ENCODE measurements at regions not wholly inside any gene's neighbourhood (a gene's known extent, or its start where the extent isn't known, plus 50 kb on each side); places are given as distances from the start of the nearest gene placed in this dataset.

DNA sequence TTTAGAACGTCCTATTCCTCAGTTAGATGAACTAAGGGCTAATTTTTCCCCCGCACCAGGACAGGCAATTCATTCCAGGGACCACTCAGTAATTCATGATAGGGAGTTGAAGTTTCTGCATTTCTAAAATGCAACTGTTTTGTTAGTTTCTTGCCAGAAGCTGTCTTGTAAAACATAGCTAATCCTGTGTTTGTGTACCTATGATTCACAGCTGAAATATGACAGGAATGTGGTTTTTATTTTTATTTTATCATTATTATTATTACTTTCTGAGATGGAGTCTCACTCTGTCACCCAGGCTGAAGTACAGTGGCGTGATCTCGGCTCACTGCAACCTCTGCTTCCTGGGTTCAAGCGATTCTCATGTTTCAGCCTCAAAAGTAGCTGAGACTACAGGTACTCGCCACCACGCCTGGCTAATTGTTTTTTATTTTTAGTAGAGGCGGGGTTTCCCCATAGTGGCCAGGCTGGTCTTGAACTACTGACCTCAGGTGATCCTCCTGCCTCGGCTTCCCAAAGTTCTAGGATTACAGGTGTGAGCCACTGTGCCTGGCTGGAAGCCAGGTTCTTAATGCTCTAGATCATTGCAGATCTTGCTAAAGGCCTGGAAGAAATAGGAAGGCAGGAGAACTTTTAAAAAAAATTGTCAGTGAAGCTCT, 154.8 kb upstream of the FHL2 start:
- Mint-ChIP-seq H3K4me3 (no peak overlapping the region), H3K4me1 (peaks cover 0 to 2% (median 0%) of the 10 kb centered on the region in 7 donors), H3K36me3 (no peaks in the 10 kb centered on the region), H3K27ac (no peak overlapping the region), H3K27me3 (peaks cover 0 to 62% (median 14%) of the 10 kb centered on the region in 5 donors), H3K9me3 (no peaks in the 10 kb centered on the region)
- ChIA-PET POLR2A (no interaction called here), CTCF (interaction anchor here (0.7 kb wide), 1 partner anchor 15 kb away, joined by 3 read pairs; no protein-coding TSS in a partner anchor)
- intact Hi-C loops (cut with micrococcal nuclease): no loop called here
- ATAC-seq (no peak), DNase-seq (no peak)
- Histone ChIP-seq H3K27ac (ENCODE audit: low read depth, low read length) (no peak overlapping the region), H3K4me3 (ENCODE audit: low read length) (no peak overlapping the region), H3K4me1 (ENCODE audit: control insufficient read depth in 2 of 2, insufficient read depth in 2 of 2, low read length in 2 of 2) (no peaks in the 10 kb centered on the region), H3K36me3 (ENCODE audit: control insufficient read depth in 2 of 3, insufficient read depth in 3 of 3, low read length in 3 of 3) (no peaks in the 10 kb centered on the region), H3K9me3 (ENCODE audit: control insufficient read depth in 2 of 3, low read length in 3 of 3) (no peaks in the 10 kb centered on the region), H3K27me3 (ENCODE audit: control insufficient read depth in 2 of 2, insufficient read depth in 2 of 2, low read length in 2 of 2) (no peaks in the 10 kb centered on the region)

DNA sequence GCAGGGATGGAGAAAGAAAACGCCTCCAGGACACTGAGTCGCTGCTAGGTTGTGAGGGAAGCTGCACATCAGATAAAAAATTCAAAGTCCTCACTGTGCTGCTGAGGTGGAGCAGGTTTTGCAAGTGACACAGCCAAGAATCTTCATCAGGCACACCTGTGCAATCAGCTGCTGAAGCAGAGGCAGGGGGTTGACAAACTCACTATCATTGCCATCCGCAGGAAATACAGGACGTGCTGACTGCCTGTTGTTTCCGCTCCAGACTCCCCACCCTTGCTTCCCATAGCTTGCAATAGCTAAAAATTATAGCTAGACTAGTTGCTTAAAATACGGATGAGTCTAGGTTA, 147.8 kb upstream of the FHL2 start:
- peak overlapping the region in 5 of 9 donors; percentile 59 to 88 (median 80) for H3K27ac Mint-ChIP-seq

DNA sequence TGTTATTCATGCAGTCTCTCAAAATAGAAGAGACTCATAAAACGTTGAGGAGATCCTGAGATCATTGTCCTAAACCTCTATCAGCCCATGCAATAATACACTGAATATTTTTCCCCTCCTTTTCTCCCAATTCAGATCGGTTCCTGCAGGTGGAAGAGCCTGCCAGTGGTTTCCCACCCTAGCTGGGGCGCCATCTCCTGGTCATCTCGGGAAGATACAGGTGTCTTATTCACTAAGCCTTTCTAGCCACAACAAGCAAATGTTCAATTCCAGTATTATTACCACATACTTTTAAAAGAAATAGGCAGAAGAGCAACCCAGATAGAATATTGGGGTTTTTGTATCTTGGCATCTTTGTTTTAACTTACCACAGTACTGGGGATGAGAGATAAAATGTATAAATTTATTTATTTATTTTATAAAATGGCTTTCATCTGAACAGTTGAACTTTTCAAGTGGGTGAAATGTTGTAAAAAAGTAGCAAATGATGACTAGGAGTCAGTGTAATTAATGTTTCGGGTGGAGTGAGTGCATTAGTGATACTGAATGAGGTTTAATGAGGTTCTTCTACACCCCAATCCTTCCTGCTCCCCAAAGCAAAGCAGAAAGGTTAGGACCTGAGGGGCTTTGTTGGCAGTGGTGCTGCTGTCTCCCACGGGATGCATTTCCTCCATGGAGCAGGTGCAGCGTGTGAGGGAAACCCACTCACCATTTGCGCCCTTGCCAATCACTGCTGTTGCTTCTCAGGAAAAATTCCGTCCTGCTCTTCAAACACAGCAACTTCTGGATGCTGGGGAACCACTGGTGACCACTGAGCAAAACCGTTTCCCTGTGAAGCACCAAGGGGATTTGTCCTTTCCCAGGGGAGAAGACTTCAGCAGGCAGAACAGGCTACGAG, 147.1 kb upstream of the FHL2 start:
- Histone ChIP-seq H3K27me3 (ENCODE audit: control insufficient read depth in 2 of 2, insufficient read depth in 2 of 2, low read length in 2 of 2) (no peaks in the 10 kb centered on the region), H3K36me3 (ENCODE audit: control insufficient read depth in 2 of 3, insufficient read depth in 3 of 3, low read length in 3 of 3) (no peaks in the 10 kb centered on the region), H3K4me3 (ENCODE audit: low read length) (peak overlapping the region; percentile 31), H3K4me1 (ENCODE audit: control insufficient read depth in 2 of 2, insufficient read depth in 2 of 2, low read length in 2 of 2) (peaks cover 0 to 12% of the 10 kb centered on the region in 2 donors), H3K9me3 (ENCODE audit: control insufficient read depth in 2 of 3, low read length in 3 of 3) (no peaks in the 10 kb centered on the region), H3K27ac (ENCODE audit: low read depth, low read length) (peak overlapping the region; percentile 18)
- Mint-ChIP-seq H3K27ac (peak overlapping the region in 6 of 9 donors; percentile 0 to 88 (median 36)), H3K27me3 (peaks cover 0 to 17% (median 6%) of the 10 kb centered on the region in 5 donors), H3K36me3 (no peaks in the 10 kb centered on the region), H3K9me3 (no peaks in the 10 kb centered on the region), H3K4me3 (peak overlapping the region in 8 of 10 donors; percentile 31 to 70 (median 63)), H3K4me1 (peaks cover 6 to 16% (median 9%) of the 10 kb centered on the region in 7 donors)
- CTCF ChIA-PET: interaction anchor here (0.9 kb wide), 1 partner anchor 16 kb away, joined by 3 read pairs; no protein-coding TSS in a partner anchor
- ATAC-seq (peak; percentile 73), DNase-seq (peak; percentile 32 to 65 (median 58))
- POLR2A ChIA-PET: interaction anchor here (0.8 kb wide), 1 partner anchor 22 kb away, joined by 3 read pairs; no protein-coding TSS in a partner anchor
- intact Hi-C loops (cut with micrococcal nuclease): loop anchor here (1.0 kb wide), 3 partner anchors 22 to 201 kb away; no protein-coding TSS in a partner anchor

More for the DNA sequence above, 147.8 kb upstream of the FHL2 start:
- intact Hi-C loops (cut with micrococcal nuclease): loop anchor here in 1 of 2 donors (1.0 kb wide), 1 partner anchor 22 kb away; no protein-coding TSS in a partner anchor
- CTCF ChIA-PET: interaction anchor here (0.6 to 0.9 kb wide), 2 partner anchors 15 to 1676 kb away, joined by 3 read pairs; no protein-coding TSS in a partner anchor
- Histone ChIP-seq H3K27me3 (ENCODE audit: control insufficient read depth in 2 of 2, insufficient read depth in 2 of 2, low read length in 2 of 2) (no peaks in the 10 kb centered on the region), H3K4me3 (ENCODE audit: low read length) (peak overlapping the region; percentile 31), H3K4me1 (ENCODE audit: control insufficient read depth in 2 of 2, insufficient read depth in 2 of 2, low read length in 2 of 2) (peaks cover 0 to 12% of the 10 kb centered on the region in 2 donors), H3K9me3 (ENCODE audit: control insufficient read depth in 2 of 3, low read length in 3 of 3) (no peaks in the 10 kb centered on the region), H3K36me3 (ENCODE audit: control insufficient read depth in 2 of 3, insufficient read depth in 3 of 3, low read length in 3 of 3) (no peaks in the 10 kb centered on the region), H3K27ac (ENCODE audit: low read depth, low read length) (peak overlapping the region; percentile 18)
- peak overlapping the region in 8 of 10 donors; percentile 31 to 70 (median 63) for H3K4me3 Mint-ChIP-seq
- ATAC-seq: peak; percentile 53
- H3K4me1 Mint-ChIP-seq: peaks cover 6 to 16% (median 8%) of the 10 kb centered on the region in 7 donors
- no peaks in the 10 kb centered on the region for H3K36me3 Mint-ChIP-seq
- no peaks in the 10 kb centered on the region for H3K9me3 Mint-ChIP-seq
- peaks cover 0 to 20% (median 6%) of the 10 kb centered on the region in 5 donors for H3K27me3 Mint-ChIP-seq
- POLR2A ChIA-PET: interaction anchor here (0.6 to 0.8 kb wide), 2 partner anchors 21 to 42 kb away, joined by 3 read pairs; no protein-coding TSS in a partner anchor
- peak in 7 of 9 donors; percentile 26 to 64 (median 56) for DNase-seq

DNA sequence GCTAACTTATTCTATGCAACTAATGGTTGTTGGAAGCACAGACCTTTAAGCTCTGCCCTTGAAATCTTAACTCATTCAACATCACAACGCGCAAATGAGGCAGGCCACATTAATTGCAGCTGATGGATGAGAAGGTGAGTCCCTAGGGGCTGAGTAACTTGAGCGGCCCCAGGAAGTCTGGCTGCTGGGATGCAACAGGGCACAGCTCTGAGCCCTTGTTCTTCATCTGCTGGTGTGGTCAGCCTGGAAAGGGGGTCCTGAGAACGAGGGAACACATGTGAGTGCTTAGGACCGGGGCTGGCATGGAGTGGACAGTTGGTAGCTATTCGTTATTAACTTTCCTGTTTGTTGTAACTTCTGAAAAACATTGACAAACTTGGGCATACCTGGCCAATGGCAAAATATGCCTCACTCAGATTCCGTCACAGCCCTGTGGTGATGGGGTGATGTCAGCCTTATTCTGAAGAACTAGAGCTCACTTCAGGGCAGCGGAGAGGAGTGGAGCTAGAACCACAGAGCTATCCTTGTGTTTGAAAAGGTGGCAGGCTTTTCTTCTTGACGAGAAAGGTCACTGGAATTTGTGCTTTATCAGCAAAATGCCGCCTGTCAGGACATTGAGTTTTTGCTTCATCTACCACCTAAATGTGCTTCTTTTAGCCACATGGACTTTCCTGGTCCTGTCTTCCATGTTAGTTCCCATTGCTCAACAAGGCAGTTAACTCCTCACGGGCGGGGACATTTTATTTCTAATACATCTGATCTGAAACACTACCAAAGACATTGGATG, 145.9 kb upstream of the FHL2 start:
- no peaks in the 10 kb centered on the region for H3K9me3 Mint-ChIP-seq
- Histone ChIP-seq H3K36me3 (ENCODE audit: control insufficient read depth in 2 of 3, insufficient read depth in 3 of 3, low read length in 3 of 3) (no peaks in the 10 kb centered on the region), H3K9me3 (ENCODE audit: control insufficient read depth in 2 of 3, low read length in 3 of 3) (no peaks in the 10 kb centered on the region), H3K27ac (ENCODE audit: low read depth, low read length) (no peak overlapping the region), H3K27me3 (ENCODE audit: control insufficient read depth in 2 of 2, insufficient read depth in 2 of 2, low read length in 2 of 2) (no peaks in the 10 kb centered on the region), H3K4me3 (ENCODE audit: low read length) (no peak overlapping the region), H3K4me1 (ENCODE audit: control insufficient read depth in 2 of 2, insufficient read depth in 2 of 2, low read length in 2 of 2) (peaks cover 0 to 12% of the 10 kb centered on the region in 2 donors)
- peaks cover 0 to 12% (median 6%) of the 10 kb centered on the region in 5 donors for H3K27me3 Mint-ChIP-seq
- H3K4me1 Mint-ChIP-seq: peaks cover 6 to 16% (median 13%) of the 10 kb centered on the region in 7 donors
- intact Hi-C loops (cut with micrococcal nuclease): loop anchor here (1.0 kb wide), 2 partner anchors 174 to 199 kb away; no protein-coding TSS in a partner anchor
- H3K27ac Mint-ChIP-seq: no peak overlapping the region
- POLR2A ChIA-PET: no interaction called here
- CTCF ChIA-PET: interaction anchor here (0.6 to 1.6 kb wide), 5 partner anchors 16 to 254 kb away, joined by 3 to 4 read pairs (median 3); no protein-coding TSS in a partner anchor
- ATAC-seq: no peak
- no peak for DNase-seq
- no peak overlapping the region for H3K4me3 Mint-ChIP-seq
- H3K36me3 Mint-ChIP-seq: no peaks in the 10 kb centered on the region

DNA sequence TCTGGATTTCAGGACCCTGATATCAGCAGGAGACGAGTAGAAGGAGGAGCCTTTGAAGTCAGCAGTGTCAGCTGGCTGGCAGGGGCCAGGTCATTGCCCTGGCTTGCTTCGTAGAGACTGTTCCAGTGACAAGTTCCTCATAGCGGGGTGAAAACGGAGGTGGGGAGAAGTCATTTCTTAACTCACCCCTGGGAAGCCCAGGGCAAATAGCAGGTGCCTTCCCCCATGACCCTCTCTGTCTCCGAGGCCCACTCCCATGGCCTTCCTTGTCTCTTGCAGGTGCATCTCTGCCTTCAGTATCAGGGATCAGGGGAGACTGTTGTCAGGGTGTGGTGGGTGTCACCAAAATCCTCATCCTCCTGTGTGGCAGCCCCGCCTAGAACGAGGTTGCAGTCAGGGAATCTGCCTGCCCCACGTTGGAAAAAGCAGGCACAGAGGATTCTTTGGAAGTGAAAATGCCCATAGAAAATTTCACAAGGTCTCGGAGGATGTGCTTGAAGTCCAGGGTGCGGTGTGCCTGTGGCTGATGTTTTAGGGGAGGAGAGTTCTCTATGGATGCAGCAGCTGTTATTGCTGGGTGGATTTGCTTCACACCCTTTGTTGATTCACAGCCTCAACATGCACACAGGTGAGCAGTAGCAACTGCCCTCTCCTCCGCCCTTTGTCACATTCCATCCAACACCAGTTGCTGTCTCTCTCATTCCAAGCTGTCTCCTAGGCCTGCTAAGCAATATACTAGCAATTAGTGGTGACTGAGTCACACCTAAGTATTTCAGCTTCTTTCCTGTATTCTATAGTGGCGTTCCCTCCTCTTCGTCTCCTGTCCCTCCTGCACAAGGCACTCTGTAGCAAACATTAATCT, 142.6 kb upstream of the FHL2 start:
- no peak for DNase-seq
- H3K4me3 ChIP-seq (ENCODE audit: low read length): no peak overlapping the region
- no peaks in the 10 kb centered on the region for H3K36me3 Mint-ChIP-seq
- H3K4me1 Mint-ChIP-seq: peaks cover 6 to 11% (median 8%) of the 10 kb centered on the region in 7 donors
- ChIA-PET POLR2A (no interaction called here), CTCF (no interaction called here)
- no peaks in the 10 kb centered on the region for H3K9me3 ChIP-seq (ENCODE audit: control insufficient read depth in 2 of 3, low read length in 3 of 3)
- H3K4me3 Mint-ChIP-seq: no peak overlapping the region
- H3K27me3 ChIP-seq (ENCODE audit: control insufficient read depth in 2 of 2, insufficient read depth in 2 of 2, low read length in 2 of 2): no peaks in the 10 kb centered on the region
- peaks cover 0 to 7% (median 5%) of the 10 kb centered on the region in 5 donors for H3K27me3 Mint-ChIP-seq
- no peak for ATAC-seq
- peaks cover 0 to 10% of the 10 kb centered on the region in 2 donors for H3K4me1 ChIP-seq (ENCODE audit: control insufficient read depth in 2 of 2, insufficient read depth in 2 of 2, low read length in 2 of 2)
- intact Hi-C loops (cut with micrococcal nuclease): no loop called here
- no peak overlapping the region for H3K27ac Mint-ChIP-seq
- no peak overlapping the region for H3K27ac ChIP-seq (ENCODE audit: low read depth, low read length)
- no peaks in the 10 kb centered on the region for H3K9me3 Mint-ChIP-seq
- H3K36me3 ChIP-seq (ENCODE audit: control insufficient read depth in 2 of 3, insufficient read depth in 3 of 3, low read length in 3 of 3): no peaks in the 10 kb centered on the region
